IMR-90 (cell line): ENCODE measurements at regions not wholly inside any gene's neighbourhood (a gene's known extent, or its start where the extent isn't known, plus 50 kb on each side); places are given as distances from the start of the nearest gene placed in this dataset.

ENCODE experiments used
- ATAC-seq: fragments of 200-7000 bp; cut with Tn5 transposase; 2 replicates; pipeline ENCODE4 v1.9.1; 2020; ENCODE audit warnings: low read depth, mild to moderate bottlenecking, moderate library complexity
- BruUV-seq: library from RNA; stranded (reverse); fragments of 400-500 nt; replicated peaks from 2 replicates; lab custom pipeline; 2021; lab: Mats Ljungman, UMichigan
- CTCF ChIA-PET: fragments of 300-600 bp; formaldehyde crosslinking; extraction: SDS; loops from one replicate; lab custom pipeline; 2021; ENCODE audit warnings: antibody characterized with exemption; lab: Yijun Ruan, JAX
- POLR2A ChIA-PET: fragments of 300-600 bp; sonication (Branson Sonifier 250); formaldehyde crosslinking; loops from one replicate; lab custom pipeline; 2022; ENCODE audit warnings: antibody characterized with exemption; ENCODE audit not compliant: unreplicated experiment; lab: Charles Lee
- DNase-seq: peaks from one replicate; pipeline ENCODE4 v3.0.0; 2013
- H2AFZ ChIP-seq: replicated peaks from 2 replicates; pipeline ENCODE3; 2013; ENCODE audit warnings: low read length, mild to moderate bottlenecking; ENCODE audit not compliant: poor library complexity
- H2AK5ac ChIP-seq: 2 replicates; pipeline ENCODE4 v1.6.1; 2013; ENCODE audit warnings: low read depth, low read length, inconsistent platforms
- H2AK9ac ChIP-seq: replicated peaks from 2 replicates; pipeline ENCODE3; 2013; ENCODE audit warnings: mild to moderate bottlenecking, low read depth, low read length, moderate library complexity; ENCODE audit not compliant: poor library complexity
- H2BK120ac ChIP-seq: 2 replicates; pipeline ENCODE4 v1.6.1; 2013; ENCODE audit warnings: low read depth, low read length, inconsistent platforms
- H2BK15ac ChIP-seq: 3 replicates; pipeline ENCODE4 v1.6.1; 2013; ENCODE audit warnings: low read depth, low read length, inconsistent platforms
- H2BK20ac ChIP-seq: 2 replicates; pipeline ENCODE4 v1.6.1; 2013; ENCODE audit warnings: low read depth, mild to moderate bottlenecking, inconsistent platforms, low read length, moderate library complexity
- H2BK5ac ChIP-seq: 2 replicates; pipeline ENCODE4 v1.6.1; 2013; ENCODE audit warnings: mild to moderate bottlenecking, low read depth, low read length, inconsistent platforms; ENCODE audit not compliant: poor library complexity, severe bottlenecking
- H3K14ac ChIP-seq: replicated peaks from 2 replicates; pipeline ENCODE4 v1.6.1; 2013; ENCODE audit warnings: low read depth, low read length, inconsistent platforms
- H3K18ac ChIP-seq: 2 replicates; pipeline ENCODE4 v1.6.1; 2013; ENCODE audit warnings: low read depth, low read length, control low read depth
- H3K23ac ChIP-seq: 2 replicates; pipeline ENCODE4 v1.6.1; 2013; ENCODE audit warnings: low read depth, low read length, inconsistent platforms
- H3K27ac ChIP-seq: 2 replicates; pipeline ENCODE4 v1.5.1; 2013; ENCODE audit warnings: mild to moderate bottlenecking, control low read depth, low read length; ENCODE audit not compliant: insufficient read depth
- H3K27me3 ChIP-seq: 2 replicates; pipeline ENCODE4 v1.6.1; 2013; ENCODE audit warnings: low read length; ENCODE audit not compliant: control insufficient read depth, insufficient read depth
- H3K36me3 ChIP-seq: 2 replicates; pipeline ENCODE4 v1.6.1; 2013; ENCODE audit warnings: low read length, mixed read lengths; ENCODE audit not compliant: control insufficient read depth, insufficient read depth
- H3K4ac ChIP-seq: 2 replicates; pipeline ENCODE4 v1.6.1; 2013; ENCODE audit warnings: low read depth, low read length, inconsistent platforms
- H3K4me1 ChIP-seq: 2 replicates; pipeline ENCODE4 v1.6.1; 2013; ENCODE audit warnings: low read length, mixed read lengths; ENCODE audit not compliant: control insufficient read depth, insufficient read depth
- H3K4me2 ChIP-seq: 2 replicates; pipeline ENCODE4 v1.6.1; 2013; ENCODE audit warnings: low read depth, mild to moderate bottlenecking, control low read depth, low read length, moderate library complexity
- H3K4me3 ChIP-seq: 2 replicates; pipeline ENCODE4 v1.5.1; 2013; ENCODE audit warnings: low read depth, mild to moderate bottlenecking, control low read depth, low read length, moderate library complexity; ENCODE audit not compliant: insufficient read depth
- H3K56ac ChIP-seq: 2 replicates; pipeline ENCODE4 v1.6.1; 2013; ENCODE audit warnings: low read length, inconsistent platforms; ENCODE audit not compliant: insufficient read depth; ENCODE audit errors: extremely low read depth
- H3K79me1 ChIP-seq, 2 experiments: 2 replicates each; pipeline ENCODE4 v1.6.1; 2013; ENCODE audit warnings: low read length in 2 of 2, inconsistent platforms in 1 of 2, low read depth in 1 of 2
- H3K9ac ChIP-seq: 2 replicates; pipeline ENCODE4 v1.6.1; 2013; ENCODE audit warnings: low read depth, low read length, control low read depth
- H3K9me1 ChIP-seq: 2 replicates; pipeline ENCODE4 v1.6.1; 2013; ENCODE audit warnings: low read length, inconsistent platforms; ENCODE audit not compliant: insufficient read depth
- H3K9me3 ChIP-seq: 2 replicates; pipeline ENCODE4 v1.6.1; 2013; ENCODE audit warnings: low read length; ENCODE audit not compliant: control insufficient read depth, insufficient read depth
- H4K20me1 ChIP-seq: 2 replicates; pipeline ENCODE4 v1.6.1; 2013; ENCODE audit warnings: low read length, inconsistent platforms; ENCODE audit not compliant: insufficient read depth
- H4K5ac ChIP-seq: 2 replicates; pipeline ENCODE4 v1.6.1; 2013; ENCODE audit warnings: mild to moderate bottlenecking, low read depth, low read length, control low read depth
- H4K8ac ChIP-seq, 2 experiments: 2 replicates each; pipeline ENCODE4 v1.6.1; 2013; ENCODE audit warnings: low read depth in 2 of 2, low read length in 2 of 2, control low read depth in 1 of 2, inconsistent platforms in 1 of 2
- H4K91ac ChIP-seq: 2 replicates; pipeline ENCODE4 v1.6.1; 2013; ENCODE audit warnings: low read depth, low read length, inconsistent platforms; ENCODE audit not compliant: insufficient read depth
- BHLHE40 ChIP-seq: fragments of 150-350 bp; IDR thresholded peaks from 2 replicates; pipeline ENCODE4 v1.6.1; 2016; ENCODE audit warnings: mild to moderate bottlenecking, low read depth, low read length
- CEBPB ChIP-seq: IDR thresholded peaks from 2 replicates; pipeline ENCODE4 v1.6.1; 2012; ENCODE audit warnings: low read depth, low read length, improper control_type of control experiment
- CHD1 ChIP-seq: IDR thresholded peaks from 2 replicates; pipeline ENCODE4 v1.6.1; 2012; ENCODE audit warnings: low read depth, low read length, improper control_type of control experiment
- CTCF ChIP-seq: conservative IDR thresholded peaks from 2 replicates; pipeline ENCODE4 v1.5.1; 2012; ENCODE audit warnings: mild to moderate bottlenecking, low read depth, low read length, improper control_type of control experiment
- ELK1 ChIP-seq: fragments of 150-350 bp; IDR thresholded peaks from 2 replicates; pipeline ENCODE4 v1.6.1; 2016; ENCODE audit warnings: low read depth, mild to moderate bottlenecking, low read length, moderate library complexity, borderline replicate concordance
- FOS ChIP-seq: fragments of 150-350 bp; IDR thresholded peaks from 2 replicates; pipeline ENCODE4 v1.6.1; 2016; ENCODE audit warnings: low read depth, low read length
- MAFK ChIP-seq: IDR thresholded peaks from 2 replicates; pipeline ENCODE4 v1.6.1; 2012; ENCODE audit warnings: low read depth, low read length, improper control_type of control experiment
- MAZ ChIP-seq: IDR thresholded peaks from 2 replicates; pipeline ENCODE4 v1.6.1; 2012; ENCODE audit warnings: low read depth, mild to moderate bottlenecking, low read length, improper control_type of control experiment, moderate library complexity, borderline replicate concordance
- MXI1 ChIP-seq: IDR thresholded peaks from 2 replicates; pipeline ENCODE4 v1.6.1; 2012; ENCODE audit warnings: low read depth, mild to moderate bottlenecking, low read length, moderate library complexity, borderline replicate concordance
- NFE2L2 ChIP-seq: fragments of 150-350 bp; IDR thresholded peaks from 2 replicates; pipeline ENCODE4 v1.6.1; 2016; ENCODE audit warnings: low read depth, mild to moderate bottlenecking, low read length
- POLR2A ChIP-seq: IDR thresholded peaks from 2 replicates; pipeline ENCODE4 v1.6.1; 2012; ENCODE audit warnings: mild to moderate bottlenecking, low read depth, low read length
- RAD21 ChIP-seq: IDR thresholded peaks from 2 replicates; pipeline ENCODE4 v1.6.1; 2012; ENCODE audit warnings: low read length, improper control_type of control experiment
- RCOR1 ChIP-seq: IDR thresholded peaks from 2 replicates; pipeline ENCODE4 v1.6.1; 2012; ENCODE audit warnings: mild to moderate bottlenecking, low read length, improper control_type of control experiment; ENCODE audit not compliant: insufficient replicate concordance
- RFX5 ChIP-seq: IDR thresholded peaks from 2 replicates; pipeline ENCODE4 v1.8.0; 2012; ENCODE audit warnings: low read depth, mild to moderate bottlenecking, low read length, moderate library complexity
- SMC3 ChIP-seq: fragments of 150-350 bp; IDR thresholded peaks from 2 replicates; pipeline ENCODE4 v1.6.1; 2016; ENCODE audit warnings: low read depth, mild to moderate bottlenecking, antibody characterized with exemption, low read length, moderate library complexity
- WGBS, 2 experiments: methylation state at CpG; one replicate each; pipeline versions ENCODE4 v1.1.5 to v1.1.7; 2013; ENCODE audit warnings: missing lambda C conversion rate in 2 of 2; ENCODE audit not compliant: insufficient read length in 1 of 2; ENCODE audit errors: extremely low coverage in 2 of 2; 5-methylcytosine and 5-hydroxymethylcytosine counted together
- dilution Hi-C: fragments of 300-500 bp; cut with HindIII; formaldehyde crosslinking; loops from one replicate; pipeline ENCODE4 v1.14.3; 2018; ENCODE audit warnings: low sequenced_read_pairs; ENCODE audit not compliant: unreplicated experiment
- in situ Hi-C: fragments of 300-500 bp; cut with MboI; formaldehyde crosslinking; loops from 3 replicates; pipeline ENCODE4 v1.14.3; 2019; ENCODE audit warnings: low sequenced_read_pairs, inconsistent platforms, mixed read lengths
- intact Hi-C: fragments of 100-400 bp; cut with micrococcal nuclease; formaldehyde crosslinking; loops from 2 replicates; pipeline ENCODE4 v1.10.0; 2022
- TF ChIP-seq, protein P1 (sequence below): fragments of 150-350 bp; IDR thresholded peaks from 2 replicates; pipeline ENCODE4 v1.6.1; 2017; ENCODE audit warnings: mild to moderate bottlenecking, antibody characterized with exemption, low read length, low read depth

DNA sequence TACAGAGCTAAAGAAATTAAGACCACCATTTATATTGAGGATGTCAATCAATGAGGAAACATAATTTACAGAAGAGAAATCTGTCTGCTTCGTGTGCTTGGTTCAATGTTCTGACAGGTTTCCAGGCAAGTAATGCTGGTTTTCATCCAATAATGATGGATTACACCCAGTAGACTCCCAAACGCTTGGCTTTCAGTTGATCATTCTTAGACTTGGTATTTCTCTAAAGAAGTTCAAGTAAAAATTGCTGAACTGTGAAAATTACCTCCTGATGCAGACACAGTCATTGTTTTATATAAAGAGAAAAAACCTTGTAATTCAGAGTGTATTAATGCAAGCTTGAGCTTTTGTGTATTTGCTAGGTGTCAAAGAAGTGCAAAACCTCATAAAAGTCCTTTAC, 85.0 kb downstream of the VCX3A start:
- Histone ChIP-seq H3K4ac (no peak overlapping the region), H2BK120ac (no peak overlapping the region), H3K36me3 (no peaks in the 10 kb centered on the region), H3K23ac (no peak overlapping the region), H3K79me1 (no peaks in the 10 kb centered on the region), H2BK15ac (no peak overlapping the region), H2BK5ac (no peak overlapping the region), H2AK9ac (no peak overlapping the region), H3K14ac (no peak overlapping the region), H3K9ac (no peak overlapping the region), H3K27ac (no peak overlapping the region), H3K18ac (no peak overlapping the region), H2AFZ (no peak overlapping the region), H4K91ac (no peak overlapping the region), H4K5ac (no peak overlapping the region), H3K4me3 (no peak overlapping the region), H3K56ac (no peak overlapping the region), H3K9me1 (no peaks in the 10 kb centered on the region), H3K9me3 (peaks cover 9% of the 10 kb centered on the region; the same call in 1 of the 2 replicates), H3K4me2 (no peak overlapping the region), H2BK20ac (no peak overlapping the region), H2AK5ac (no peak overlapping the region), H3K4me1 (no peaks in the 10 kb centered on the region), H3K27me3 (no peaks in the 10 kb centered on the region), H4K20me1 (no peaks in the 10 kb centered on the region), H4K8ac (no peak overlapping the region)
- dilution Hi-C loops, result no loop called here
- BruUV-seq, result no TSS peak
- no CpG with 5 or more reads among the region's 2 CpGs for WGBS, 2 experiments
- ChIA-PET CTCF (no interaction called here), POLR2A (no interaction called here)
- in situ Hi-C loops, result no loop called here
- no peak for ATAC-seq
- intact Hi-C loops, result no loop called here
- no peak for TF ChIP-seq CHD1
- TF ChIP-seq BHLHE40, result no peak
- TF ChIP-seq NFE2L2, result no peak
- TF ChIP-seq RFX5, result no peak
- TF ChIP-seq, protein P1, sequence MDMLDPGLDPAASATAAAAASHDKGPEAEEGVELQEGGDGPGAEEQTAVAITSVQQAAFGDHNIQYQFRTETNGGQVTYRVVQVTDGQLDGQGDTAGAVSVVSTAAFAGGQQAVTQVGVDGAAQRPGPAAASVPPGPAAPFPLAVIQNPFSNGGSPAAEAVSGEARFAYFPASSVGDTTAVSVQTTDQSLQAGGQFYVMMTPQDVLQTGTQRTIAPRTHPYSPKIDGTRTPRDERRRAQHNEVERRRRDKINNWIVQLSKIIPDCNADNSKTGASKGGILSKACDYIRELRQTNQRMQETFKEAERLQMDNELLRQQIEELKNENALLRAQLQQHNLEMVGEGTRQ, result no peak
- TF ChIP-seq POLR2A, result no peak
- TF ChIP-seq CEBPB, result no peak
- TF ChIP-seq MAFK, result no peak
- TF ChIP-seq MXI1, result no peak
- TF ChIP-seq CTCF, result no peak
- no peak for TF ChIP-seq ELK1
- TF ChIP-seq MAZ, result no peak
- no peak for TF ChIP-seq RAD21
- no peak for TF ChIP-seq FOS
- TF ChIP-seq RCOR1, result no peak
- TF ChIP-seq SMC3, result no peak
- no peak for DNase-seq
